GM18519 (cell line): ENCODE measurements at regions not wholly inside any gene's neighbourhood (a gene's known extent, or its start where the extent isn't known, plus 50 kb on each side); places are given as distances from the start of the nearest gene placed in this dataset.
A peak's percentile ranks its signal among the peaks of the same experiment; 100 is the strongest.
"Not testable (repeated sequence)": the region's sequence is repeated elsewhere in the genome, so short reads cannot be mapped to it uniquely, and the experiment has no call there.

Experiments used
- ATAC-seq: cut with Tn5 transposase; IDR thresholded peaks from one replicate; pipeline ENCODE4 v1.9.1; 2021; ENCODE audit warnings: mild to moderate bottlenecking, moderate library complexity; ENCODE audit not compliant: unreplicated experiment, low FRiP score

DNA sequence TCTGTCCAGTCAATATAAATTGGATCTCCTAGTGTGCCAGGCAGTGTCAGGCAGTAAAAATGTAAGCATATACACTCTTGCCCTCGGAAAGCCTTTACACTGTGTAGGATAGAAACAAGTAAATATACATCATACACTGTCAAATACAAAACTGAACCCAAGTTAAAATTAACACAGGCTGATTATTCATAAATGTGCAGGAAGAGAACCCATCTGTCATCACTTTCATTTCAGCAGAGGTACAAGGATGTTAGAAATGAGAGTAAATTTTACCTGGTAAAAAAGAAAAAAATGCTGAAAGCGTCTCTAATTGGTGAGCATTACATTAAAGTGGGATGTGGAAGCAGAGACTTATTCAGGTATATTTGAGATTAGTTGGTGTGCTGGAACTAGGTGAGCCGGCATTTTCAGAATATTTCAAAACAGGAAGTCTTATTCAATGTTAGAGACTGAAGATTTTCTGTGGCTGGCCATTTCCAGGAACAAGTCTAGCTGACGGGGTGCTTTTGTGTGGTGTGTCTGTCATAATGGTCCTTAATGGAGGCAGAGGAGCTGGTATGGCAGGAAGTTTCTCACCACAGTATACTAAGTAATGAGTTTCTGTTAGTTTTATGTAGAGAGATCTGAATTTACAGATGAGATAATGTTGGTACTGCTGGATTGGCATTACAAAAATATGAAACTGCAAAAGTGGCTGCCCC, 192.6 kb downstream of the CASP12 start:
- peak; percentile 99 for ATAC-seq

DNA sequence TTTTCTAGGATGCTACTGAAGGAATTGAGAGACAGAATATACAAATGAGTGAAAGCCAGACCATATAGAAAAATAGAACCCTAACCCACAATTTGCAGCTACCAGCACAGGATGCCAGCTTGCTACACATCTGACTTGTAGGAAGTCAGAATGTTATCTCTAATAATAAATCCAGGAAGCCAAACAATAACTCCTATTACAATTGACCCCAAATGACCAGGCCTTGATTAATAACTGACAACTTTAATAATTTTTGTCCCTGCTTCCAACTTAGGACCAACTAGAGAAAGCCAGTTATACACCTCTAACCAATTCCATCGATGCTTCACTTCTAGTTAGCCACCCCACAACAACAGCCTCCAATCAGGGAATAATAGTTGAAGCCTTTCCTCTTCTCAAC, 193.4 kb downstream of the CASP12 start:
- ATAC-seq, result no peak

GRCh38 chr11:104704146-104704830, 194.0 kb downstream of the CASP12 start:
- no peak for ATAC-seq

- no peak for ATAC-seq
These were observed 197.7 kb downstream of the CASP12 start for GRCh38 chr11:104700609-104701008.

DNA sequence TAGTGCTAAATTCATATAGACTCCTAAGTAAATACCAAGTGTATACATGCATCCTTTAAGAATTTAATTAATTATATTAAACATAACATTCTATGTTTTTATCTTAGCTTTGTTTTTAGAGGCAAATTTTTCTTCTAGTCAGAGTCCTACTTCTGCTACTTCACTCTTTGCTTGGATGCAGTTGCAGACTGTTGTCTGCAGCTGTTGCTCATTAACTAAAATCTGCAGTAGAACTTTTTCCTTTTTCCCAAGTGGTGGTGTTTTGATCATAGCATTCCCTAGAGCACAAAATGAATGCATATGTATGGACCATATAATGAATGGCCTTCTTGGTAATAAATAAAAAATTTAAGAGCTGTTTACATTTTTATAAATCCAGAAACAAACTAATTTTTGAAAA, 198.3 kb downstream of the CASP12 start:
- no peak for ATAC-seq

GRCh38 chr11:104695065-104695463, 203.2 kb downstream of the CASP12 start:
- no peak for ATAC-seq

DNA sequence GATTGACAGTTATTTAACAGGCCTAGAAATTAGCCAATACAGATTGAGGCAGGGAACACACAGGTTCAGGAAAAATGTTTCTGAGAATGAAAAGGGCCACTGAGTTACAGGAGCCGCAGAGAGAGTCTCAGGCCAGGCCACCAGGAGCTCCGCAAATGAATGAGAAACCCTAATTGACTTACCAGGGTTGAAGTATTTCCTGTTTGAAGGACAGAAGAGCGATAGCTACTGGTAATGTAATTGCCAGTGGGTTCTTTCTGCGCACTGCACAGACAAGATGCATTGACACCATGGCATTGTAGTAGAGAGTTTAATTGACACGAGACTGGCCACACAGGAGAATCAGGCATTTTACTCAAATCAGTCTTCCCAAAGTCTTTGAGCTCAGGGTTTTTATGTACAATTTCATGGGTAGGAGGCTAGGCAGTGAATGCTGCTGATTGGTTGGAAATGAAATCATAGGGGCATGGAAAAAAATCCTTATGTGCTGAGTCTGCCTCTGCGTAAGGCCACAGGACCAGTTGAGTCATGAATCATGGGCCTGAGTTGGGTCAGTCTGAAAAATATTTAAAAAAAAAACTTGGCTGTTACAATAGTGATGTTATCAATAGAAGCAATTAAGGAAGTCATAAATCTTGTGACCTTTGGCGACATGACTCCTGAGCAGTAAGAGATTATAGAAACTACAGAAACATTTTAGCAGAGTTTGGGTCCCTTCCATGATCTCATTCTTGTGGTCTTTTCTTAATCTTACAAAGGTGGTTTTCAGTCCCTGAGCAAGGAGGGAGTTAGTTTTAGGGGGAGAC, 203.8 kb downstream of the CASP12 start:
- ATAC-seq, result no peak

DNA sequence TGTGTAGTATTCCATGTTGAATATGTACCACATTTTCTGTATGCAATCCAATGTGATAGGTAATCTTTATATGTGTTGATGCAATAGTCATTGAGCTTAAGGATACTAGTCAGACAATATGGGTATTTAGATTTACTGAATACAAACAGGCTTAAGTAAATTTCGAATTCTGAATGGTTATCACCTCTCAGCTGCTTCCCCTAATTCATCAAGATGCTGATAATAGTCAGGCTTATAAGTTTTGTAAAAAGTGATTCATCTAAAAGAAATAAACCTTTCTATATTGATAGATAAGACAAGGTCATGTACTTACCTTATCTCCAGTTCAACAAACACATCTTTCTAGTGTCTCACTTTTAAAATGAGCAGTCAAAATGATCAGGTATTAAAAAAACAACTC, 205.5 kb downstream of the CASP12 start:
- ATAC-seq, result no peak

- no peak for ATAC-seq
These were observed 207.1 kb downstream of the CASP12 start for GRCh38 chr11:104691129-104691528.

GRCh38 chr11:104690241-104690640, 208.0 kb downstream of the CASP12 start:
- ATAC-seq, result no peak

GRCh38 chr11:104688731-104689130, 209.5 kb downstream of the CASP12 start:
- ATAC-seq, result no peak

- no peak for ATAC-seq
These were observed 216.1 kb downstream of the CASP12 start for GRCh38 chr11:104682206-104682605.

DNA sequence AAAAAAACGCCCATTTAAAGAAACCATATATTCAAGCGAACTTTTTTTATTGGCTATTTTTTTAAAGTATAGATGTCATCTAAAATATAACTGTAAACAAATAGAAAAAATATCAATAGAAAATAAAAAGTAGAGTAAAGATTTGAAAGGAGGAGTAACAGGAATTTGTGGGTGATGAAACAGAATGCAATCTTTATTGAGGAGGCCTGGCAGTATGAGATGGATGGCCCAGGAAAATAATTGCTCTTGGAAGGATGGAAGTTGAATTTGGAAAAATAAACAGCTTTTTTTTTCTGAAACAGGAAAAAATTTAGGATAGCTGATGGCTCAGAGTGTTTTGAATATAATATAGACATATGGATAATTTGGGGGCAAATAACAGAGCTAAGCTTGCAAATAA, 219.0 kb downstream of the CASP12 start:
- no peak for ATAC-seq

- ATAC-seq, result no peak
These were observed 219.9 kb downstream of the CASP12 start for GRCh38 chr11:104678408-104678807.

DNA sequence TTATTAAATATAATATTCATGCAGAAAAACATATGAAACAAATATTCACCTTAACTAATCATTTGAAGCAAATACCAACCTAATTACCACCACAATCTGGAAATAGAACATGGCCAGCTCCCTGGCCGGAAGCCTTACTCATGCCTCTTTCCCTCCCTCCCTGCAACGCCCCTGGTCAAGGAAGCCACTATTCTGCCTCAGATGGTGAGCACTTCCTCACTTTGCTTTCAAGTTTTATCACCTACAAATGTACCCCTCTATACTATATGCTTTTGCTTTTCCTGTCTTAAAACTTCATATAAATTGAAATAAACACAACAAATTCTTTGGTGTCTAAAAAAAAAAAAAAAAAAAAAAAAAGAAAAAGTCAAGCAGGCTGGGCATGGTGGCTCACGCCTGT, 221.2 kb downstream of the CASP12 start:
- not testable (repeated sequence) for ATAC-seq

DNA sequence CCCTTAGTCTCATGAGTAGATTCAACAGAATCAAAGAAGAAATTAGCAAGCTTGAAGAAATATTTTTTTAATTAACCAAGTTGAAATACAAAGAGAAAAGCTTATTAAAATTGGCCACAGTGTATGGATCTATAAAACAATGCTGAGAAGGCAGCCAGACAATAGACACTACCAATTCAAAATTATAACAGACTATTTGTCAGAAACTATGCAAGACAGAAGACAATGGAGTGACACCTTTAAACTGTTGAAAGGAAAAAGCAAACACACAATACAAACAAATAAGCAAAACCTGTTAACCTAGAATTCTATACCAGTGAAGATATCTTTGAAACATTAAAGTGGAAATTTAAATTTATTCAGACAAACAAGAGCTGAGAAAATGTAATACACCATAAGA, 225.4 kb downstream of the CASP12 start:
- no peak for ATAC-seq

- ATAC-seq, result no peak
These were observed 229.3 kb downstream of the CASP12 start for GRCh38 chr11:104668797-104669463.

DNA sequence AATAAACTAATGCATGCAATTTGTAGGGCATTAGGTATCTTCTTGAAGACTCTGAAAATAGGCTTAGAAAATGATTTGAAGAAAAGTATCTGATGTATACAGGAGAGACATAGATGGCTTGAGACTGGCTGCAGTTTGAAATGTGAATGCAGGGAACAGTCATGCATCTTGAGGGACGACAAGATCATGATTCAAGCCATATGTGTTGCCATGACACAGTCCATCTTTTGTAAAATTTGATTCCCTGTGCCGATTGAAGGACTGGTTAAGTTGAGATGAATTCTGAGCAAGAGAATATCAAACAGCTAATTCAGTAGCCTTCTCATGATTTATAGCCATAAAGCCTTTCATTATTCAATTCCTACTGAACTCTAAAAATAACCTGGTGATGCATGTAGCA, 231.6 kb downstream of the CASP12 start:
- ATAC-seq, result no peak

DNA sequence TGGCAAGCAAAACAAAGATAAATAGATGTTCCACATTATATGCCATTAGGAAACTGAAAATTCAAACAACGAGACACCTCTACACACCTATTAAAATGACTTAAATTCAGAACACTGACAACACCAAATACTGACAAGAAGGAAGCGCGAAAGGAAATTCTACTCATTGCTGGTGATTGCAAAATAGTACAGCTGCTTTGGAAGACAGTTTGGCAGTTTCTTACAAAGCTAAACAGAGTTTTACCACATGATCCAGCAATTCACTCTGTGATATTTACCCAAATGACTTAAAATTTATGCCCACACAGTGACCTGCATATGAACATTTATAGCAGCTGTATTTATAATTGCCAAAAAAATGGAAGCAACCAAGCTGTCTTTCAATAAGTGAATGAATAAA, 232.6 kb downstream of the CASP12 start:
- ATAC-seq, result no peak

- ATAC-seq, result no peak
These were observed 234.8 kb downstream of the CASP12 start for GRCh38 chr11:104663190-104664140.
